GM12865 (cell line): ENCODE measurements at regions not wholly inside any gene's neighbourhood (a gene's known extent, or its start where the extent isn't known, plus 50 kb on each side); places are given as distances from the start of the nearest gene placed in this dataset.
"Not testable (repeated sequence)": the region's sequence is repeated elsewhere in the genome, so short reads cannot be mapped to it uniquely, and the experiment has no call there.

Experiments used
- DNase-seq: peaks from one replicate; pipeline ENCODE4 v3.0.0; 2010; ENCODE audit warnings: low read depth
- H3K4me3 ChIP-seq: 2 replicates; pipeline ENCODE4 v1.5.1; 2011; ENCODE audit warnings: mild to moderate bottlenecking, low read depth, low read length, control low read depth
- CTCF ChIP-seq: IDR thresholded peaks from 2 replicates; pipeline ENCODE4 v1.5.1; 2011; ENCODE audit warnings: low read length, control low read depth, low read depth, inconsistent platforms; ENCODE audit not compliant: insufficient read depth; ENCODE audit errors: missing control alignments

GRCh38 chr3:153369561-153370374 is 207.7 kb downstream of the RAP2B start:
- no peak for TF ChIP-seq CTCF
- H3K4me3 ChIP-seq, result no peak overlapping the region

GRCh38 chr3:153370680-153371079 is 208.7 kb downstream of the RAP2B start:
- DNase-seq, result no peak
- no peak for TF ChIP-seq CTCF
- no peak overlapping the region for H3K4me3 ChIP-seq

More at GRCh38 chr3:153369561-153370374, 207.7 kb downstream of the RAP2B start:
- no peak for DNase-seq

- TF ChIP-seq CTCF, result no peak
- H3K4me3 ChIP-seq, result no peak overlapping the region
- no peak for DNase-seq
These were observed 210.3 kb downstream of the RAP2B start for GRCh38 chr3:153372326-153372725.

- no peak overlapping the region for H3K4me3 ChIP-seq
- DNase-seq, result peak; percentile 22
- no peak for TF ChIP-seq CTCF
These were observed 211.6 kb downstream of the RAP2B start for GRCh38 chr3:153373606-153374005.

DNA sequence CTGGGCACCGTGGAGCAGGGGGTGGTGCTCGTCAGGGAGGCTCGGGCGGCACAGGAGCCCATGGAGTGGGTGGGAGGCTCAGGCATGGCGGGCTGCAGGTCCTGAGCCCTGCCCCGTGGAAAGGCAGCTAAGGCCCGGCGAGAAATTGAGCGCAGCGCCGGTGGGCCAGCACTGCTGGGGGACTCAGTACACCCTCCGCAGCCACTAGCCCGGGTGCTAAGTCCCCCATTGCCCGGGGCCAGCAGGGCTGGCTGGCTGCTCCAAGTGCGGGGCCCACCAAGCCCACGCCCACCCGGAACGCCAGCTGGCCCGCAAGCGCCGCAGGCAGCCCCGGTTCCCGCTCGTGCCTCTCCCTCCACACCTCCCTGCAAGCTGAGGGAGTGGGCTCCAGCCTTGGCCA is 216.3 kb downstream of the RAP2B start:
- not testable (repeated sequence) for DNase-seq, H3K4me3 ChIP-seq

- DNase-seq, result no peak
- no peak overlapping the region for H3K4me3 ChIP-seq
- no peak for TF ChIP-seq CTCF
These were observed 217.5 kb downstream of the RAP2B start for GRCh38 chr3:153379516-153379915.

- no peak for DNase-seq
- TF ChIP-seq CTCF, result no peak
- no peak overlapping the region for H3K4me3 ChIP-seq
These were observed 223.3 kb downstream of the RAP2B start for GRCh38 chr3:153385343-153385742.
